ENCODE measurements at regions not wholly inside any gene's neighbourhood (a gene's known extent, or its start where the extent isn't known, plus 50 kb on each side); places are given as distances from the start of the nearest gene placed in this dataset.

- DNase-seq: no peak
Observed at GRCh38 chr12:13745111-13745860, 236.1 kb downstream of the GRIN2B start.

DNA sequence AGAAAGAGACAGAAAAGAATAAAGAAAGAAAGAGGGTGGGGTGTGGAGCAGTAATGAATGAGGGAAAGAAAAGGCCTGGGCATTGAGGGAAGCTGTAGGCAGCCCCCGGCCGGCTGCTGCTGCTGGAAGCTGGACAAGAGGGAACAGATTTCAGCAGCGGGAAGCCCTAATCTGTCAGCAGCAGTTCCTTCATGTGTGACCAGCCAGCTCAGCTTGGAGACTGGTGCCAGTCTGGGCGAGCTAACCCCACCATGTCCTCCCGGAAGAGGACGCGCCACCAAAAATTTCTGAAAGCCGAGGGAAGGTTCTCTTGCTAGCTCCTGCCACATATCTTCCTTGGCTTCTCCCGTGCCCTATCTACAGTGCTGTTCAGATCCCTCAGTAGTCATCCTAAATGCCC lies 236.8 kb downstream of the GRIN2B start:
- DNase-seq: no peak

GRCh38 chr12:13740149-13740545 lies 241.3 kb downstream of the GRIN2B start:
- DNase-seq: no peak

- DNase-seq: no peak
Observed at GRCh38 chr12:13735734-13736133, 245.7 kb downstream of the GRIN2B start.

DNA sequence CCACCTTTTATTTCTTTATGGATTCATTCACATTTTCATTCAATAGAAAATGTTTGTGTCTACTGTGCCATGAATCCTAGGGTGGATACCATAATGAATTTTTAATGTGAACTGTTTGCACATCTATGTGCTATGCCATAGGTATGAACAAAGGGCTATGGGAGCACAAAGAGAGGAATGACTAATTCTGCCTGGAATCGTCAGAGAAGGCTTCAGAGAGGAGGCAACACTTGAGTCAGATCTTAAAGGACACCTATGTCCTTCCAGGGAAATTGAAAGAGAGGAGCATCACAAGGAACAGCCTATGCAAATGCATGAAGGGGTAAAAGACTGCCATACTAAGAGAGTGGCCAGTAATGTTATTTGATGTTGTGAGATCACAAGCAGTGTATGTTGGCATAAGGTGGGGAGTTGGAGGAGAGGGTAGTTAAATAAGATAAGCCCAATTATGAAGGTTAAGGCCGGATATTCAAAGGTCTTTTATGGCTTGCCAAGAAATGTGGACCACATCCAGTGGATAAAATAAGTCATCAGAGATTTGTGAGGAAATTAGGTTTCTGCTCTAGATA lies 246.7 kb downstream of the GRIN2B start:
- DNase-seq: no peak

GRCh38 chr12:13727707-13728195 lies 253.7 kb downstream of the GRIN2B start:
- DNase-seq: no peak

GRCh38 chr12:13725049-13725448 lies 256.4 kb downstream of the GRIN2B start:
- no peak for DNase-seq

GRCh38 chr12:13724136-13724535 lies 257.3 kb downstream of the GRIN2B start:
- no peak for DNase-seq

- no peak for DNase-seq
Observed at GRCh38 chr12:13719986-13720385, 261.4 kb downstream of the GRIN2B start.

DNA sequence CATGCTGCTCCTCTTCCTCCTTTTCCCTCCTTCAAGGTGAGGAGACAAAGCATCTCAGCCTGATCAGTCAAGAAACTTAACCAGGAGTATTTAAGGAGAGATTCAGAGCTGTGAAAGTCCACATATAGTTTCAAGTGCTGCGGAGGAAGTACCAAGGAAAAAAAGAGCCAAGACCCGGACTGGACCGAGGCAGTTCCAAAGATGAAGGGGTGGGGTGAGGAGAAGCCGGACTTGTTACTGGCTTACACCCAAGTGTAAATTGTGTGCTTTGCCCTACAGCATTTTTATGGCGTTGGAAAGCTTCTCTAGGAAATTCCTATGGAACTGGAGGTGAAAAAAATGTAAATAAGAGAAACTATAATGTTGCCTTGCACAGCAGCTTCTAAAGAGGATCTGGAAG lies 263.1 kb downstream of the GRIN2B start:
- no peak for DNase-seq

GRCh38 chr12:13716119-13716518 lies 265.3 kb downstream of the GRIN2B start:
- no peak for DNase-seq

- DNase-seq: no peak
Observed at GRCh38 chr12:13713556-13714410, 267.6 kb downstream of the GRIN2B start.

- DNase-seq: no peak
Observed at GRCh38 chr12:13707829-13708228, 273.6 kb downstream of the GRIN2B start.

- no peak for DNase-seq
Observed at GRCh38 chr12:13702381-13702780, 279.0 kb downstream of the GRIN2B start.

DNA sequence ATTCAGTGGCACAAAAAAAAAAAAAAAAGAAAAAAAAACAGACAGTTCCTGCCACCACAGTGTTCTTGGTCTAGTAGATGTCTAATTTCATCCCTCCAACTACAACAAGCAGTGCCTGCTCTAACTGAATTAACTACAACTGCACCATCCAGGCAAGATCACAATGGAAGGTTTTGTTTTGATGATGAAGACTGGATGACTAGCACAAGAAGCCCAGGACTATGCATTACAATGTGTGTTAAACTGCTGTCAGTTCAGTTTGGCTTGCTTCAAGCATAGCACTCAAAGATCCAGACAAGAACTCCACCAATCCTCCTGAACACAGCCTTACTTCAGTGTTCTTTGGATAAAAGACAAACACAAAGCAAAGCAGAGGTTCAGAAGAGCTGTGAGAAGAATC lies 279.9 kb downstream of the GRIN2B start:
- no peak for DNase-seq

- DNase-seq: no peak
Observed at GRCh38 chr12:13697973-13698372, 283.4 kb downstream of the GRIN2B start.

DNA sequence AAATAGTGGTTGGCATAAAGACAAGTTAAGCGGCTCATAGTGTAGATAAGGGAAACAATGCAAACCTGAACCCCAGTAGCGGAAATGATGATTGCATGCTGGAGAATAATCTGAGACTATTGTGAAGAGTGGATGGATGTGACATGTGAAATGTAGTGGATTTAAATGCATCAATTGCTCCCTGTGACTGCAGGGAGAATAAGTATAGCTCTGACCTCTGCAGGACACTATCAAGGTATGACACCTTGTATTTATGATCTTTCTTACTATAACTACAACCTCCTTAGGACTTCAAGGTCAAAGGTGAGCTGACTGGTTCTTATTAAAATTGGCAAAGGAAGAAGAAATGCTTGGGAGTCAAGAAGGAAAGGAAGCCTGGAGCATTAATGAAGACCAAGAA lies 285.6 kb downstream of the GRIN2B start:
- DNase-seq: no peak

GRCh38 chr12:13692332-13692731 lies 289.1 kb downstream of the GRIN2B start:
- no peak for DNase-seq

GRCh38 chr12:13691598-13691997 lies 289.8 kb downstream of the GRIN2B start:
- DNase-seq: no peak

DNA sequence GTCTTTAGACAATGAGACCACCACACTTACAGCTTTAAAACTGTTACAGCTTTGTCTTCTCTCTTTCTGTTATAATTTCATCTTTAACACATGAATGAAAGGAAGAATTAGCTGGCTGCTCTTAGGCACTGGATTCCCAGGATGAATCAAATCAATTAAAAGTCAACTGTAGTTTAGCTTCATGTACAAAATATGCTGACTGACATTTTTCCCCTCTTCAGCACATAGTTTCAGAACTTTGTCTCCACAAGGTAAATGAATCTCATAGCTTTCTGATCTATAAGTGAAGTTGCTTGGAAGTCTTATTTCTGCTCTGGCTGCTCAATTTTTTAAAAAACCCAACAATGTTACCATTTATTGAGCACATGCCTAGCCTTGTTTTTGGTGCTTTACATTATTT lies 293.8 kb downstream of the GRIN2B start:
- DNase-seq: no peak

GRCh38 chr12:13686260-13686659 lies 295.1 kb downstream of the GRIN2B start:
- DNase-seq: no peak

DNA sequence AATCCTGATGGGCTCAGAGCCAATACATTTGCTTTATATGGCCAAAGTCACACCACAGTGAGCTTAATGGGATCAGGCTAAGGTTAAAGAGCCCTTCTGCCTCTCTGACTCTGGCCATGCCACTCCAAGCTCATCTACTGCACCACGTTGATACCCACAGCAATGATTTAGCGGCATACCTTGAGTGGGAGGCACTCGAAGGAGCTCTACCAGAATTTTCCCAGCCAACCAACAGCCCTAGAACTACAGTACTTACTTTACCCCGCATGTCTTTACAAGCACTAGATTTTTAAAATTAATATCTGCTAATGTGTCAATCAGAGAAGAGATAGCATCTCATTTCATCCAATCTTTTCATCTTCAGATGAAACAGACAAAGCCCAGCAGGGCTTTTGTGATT lies 300.5 kb downstream of the GRIN2B start:
- no peak for DNase-seq

DNA sequence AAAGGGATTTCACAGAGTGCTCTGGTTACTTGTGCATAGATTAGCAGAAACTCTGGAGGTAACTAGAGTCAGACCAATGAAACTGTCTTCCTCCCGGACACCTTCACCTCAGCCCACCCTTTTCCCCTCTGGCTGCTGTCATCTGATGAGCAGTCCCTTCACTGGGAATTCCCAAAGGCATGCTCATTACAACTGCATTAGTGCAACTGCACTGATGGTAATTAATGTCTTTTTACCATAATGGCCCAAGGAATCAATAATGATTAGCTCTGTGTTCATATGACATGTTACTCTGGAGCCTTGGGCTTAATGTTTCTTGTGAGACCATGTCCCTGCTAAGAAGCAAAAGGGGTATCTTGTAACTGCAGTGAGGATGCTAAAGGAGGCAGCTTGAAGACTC lies 304.5 kb downstream of the GRIN2B start:
- no peak for DNase-seq
